ENCODE measurements at regions not wholly inside any gene's neighbourhood (a gene's known extent, or its start where the extent isn't known, plus 50 kb on each side); places are given as distances from the start of the nearest gene placed in this dataset.

- H3K4me3 ChIP-seq (ENCODE audit: low read length): no peak overlapping the region
- no peak overlapping the region for H3K4me2 ChIP-seq (ENCODE audit: low read length)
- H3K27ac ChIP-seq (ENCODE audit: low read length): no peak overlapping the region
- H3K9me3 ChIP-seq (ENCODE audit: low read length): no peaks in the 10 kb centered on the region
- no peaks in the 10 kb centered on the region for H3F3A ChIP-seq (ENCODE audit: insufficient read depth, low read length, poor library complexity, severe bottlenecking)
- no peak overlapping the region for H3K9ac ChIP-seq (ENCODE audit: low read length)
- no peaks in the 10 kb centered on the region for H3K9me2 ChIP-seq (ENCODE audit: insufficient read depth, low read length)
- H2AFZ ChIP-seq (ENCODE audit: low read depth, low read length): no peak overlapping the region
- no peaks in the 10 kb centered on the region for H3K79me2 ChIP-seq (replicated peaks; ENCODE audit: insufficient read depth, low read length)
- H3K36me3 ChIP-seq (ENCODE audit: insufficient read depth, low read length): no peaks in the 10 kb centered on the region
- TF ChIP-seq POLR2AphosphoS5 (IDR thresholded peaks at IDR 0.05) (no peak), REST (IDR thresholded peaks at IDR 0.05; ENCODE audit: borderline replicate concordance) (no peak), TAF1 (IDR thresholded peaks at IDR 0.05; ENCODE audit: low read depth) (no peak), EP300 (conservative IDR thresholded peaks at IDR 0.05; ENCODE audit: poor library complexity, severe bottlenecking) (no peak), RAD21 (conservative IDR thresholded peaks at IDR 0.05) (no peak)
- H4K20me1 ChIP-seq (ENCODE audit: insufficient read depth): no peaks in the 10 kb centered on the region
- no peaks in the 10 kb centered on the region for H3K27me3 ChIP-seq (ENCODE audit: insufficient read depth, low read depth, low read length)
Observed at GRCh38 chr12:90515199-90516175, 439.5 kb downstream of the CCER1 start.

GRCh38 chr12:90514325-90514724, 440.7 kb downstream of the CCER1 start:
- no peak overlapping the region for H3K27ac ChIP-seq (ENCODE audit: low read length)
- H3K9ac ChIP-seq (ENCODE audit: low read length): no peak overlapping the region

More at GRCh38 chr12:90514325-90514724, 440.7 kb downstream of the CCER1 start:
- H3K36me3 ChIP-seq (ENCODE audit: insufficient read depth, low read length): no peaks in the 10 kb centered on the region
- TF ChIP-seq CTCF (IDR thresholded peaks at IDR 0.05; ENCODE audit: poor library complexity, severe bottlenecking): no peak
- no peak for TF ChIP-seq EP300 (conservative IDR thresholded peaks at IDR 0.05; ENCODE audit: poor library complexity, severe bottlenecking)
- no peak for TF ChIP-seq REST (IDR thresholded peaks at IDR 0.05; ENCODE audit: borderline replicate concordance)
- TF ChIP-seq TAF1 (IDR thresholded peaks at IDR 0.05; ENCODE audit: low read depth): no peak
- no peak for TF ChIP-seq EZH2 (IDR thresholded peaks at IDR 0.05; ENCODE audit: borderline replicate concordance, insufficient read depth, low read length, poor library complexity, severe bottlenecking)
- no peak for TF ChIP-seq RAD21 (conservative IDR thresholded peaks at IDR 0.05)
- TF ChIP-seq SMC3 (conservative IDR thresholded peaks at IDR 0.05; ENCODE audit: poor library complexity): no peak
- TF ChIP-seq POLR2AphosphoS5 (IDR thresholded peaks at IDR 0.05): no peak
- no peaks in the 10 kb centered on the region for H3K79me2 ChIP-seq (replicated peaks; ENCODE audit: insufficient read depth, low read length)
- H3F3A ChIP-seq (ENCODE audit: insufficient read depth, low read length, poor library complexity, severe bottlenecking): no peaks in the 10 kb centered on the region
- H3K9me2 ChIP-seq (ENCODE audit: insufficient read depth, low read length): no peaks in the 10 kb centered on the region
- H3K9me3 ChIP-seq (ENCODE audit: low read length): no peaks in the 10 kb centered on the region
- no peak overlapping the region for H2AFZ ChIP-seq (ENCODE audit: low read depth, low read length)
- H4K20me1 ChIP-seq (ENCODE audit: insufficient read depth): no peaks in the 10 kb centered on the region
- no peaks in the 10 kb centered on the region for H3K27me3 ChIP-seq (ENCODE audit: insufficient read depth, low read depth, low read length)
- no peak overlapping the region for H3K4me3 ChIP-seq (ENCODE audit: low read length)
- no peak overlapping the region for H3K4me2 ChIP-seq (ENCODE audit: low read length)

All from neural cell (in vitro differentiated cells).